ENCODE measurements at regions not wholly inside any gene's neighbourhood (a gene's known extent, or its start where the extent isn't known, plus 50 kb on each side); places are given as distances from the start of the nearest gene placed in this dataset.
A peak's percentile ranks its signal among the peaks of the same experiment; 100 is the strongest.

GRCh38 chr16:6190776-6191175 is 1093.2 kb upstream of the EEF2KMT start:
- intact Hi-C loops (cut with DNase I) = no loop called here
- no peak for DNase-seq

- intact Hi-C loops (cut with DNase I) = no loop called here
- peak in 2 of 42 donors; percentile 4 to 12 for DNase-seq
Observed at GRCh38 chr16:6189216-6189615, 1091.6 kb upstream of the EEF2KMT start.

GRCh38 chr16:6177616-6178180 is 1080.1 kb upstream of the EEF2KMT start:
- intact Hi-C loops (cut with DNase I) = no loop called here
- DNase-seq = no peak

- intact Hi-C loops (cut with DNase I) = no loop called here
Observed at GRCh38 chr16:6170022-6170421, 1072.4 kb upstream of the EEF2KMT start.

GRCh38 chr16:6165330-6165979 is 1067.9 kb upstream of the EEF2KMT start:
- intact Hi-C loops (cut with DNase I) = no loop called here
- DNase-seq = no peak

More at GRCh38 chr16:6170022-6170421, 1072.4 kb upstream of the EEF2KMT start:
- DNase-seq = no peak

GRCh38 chr16:6160871-6161270 is 1063.3 kb upstream of the EEF2KMT start:
- intact Hi-C loops (cut with DNase I) = no loop called here
- no peak for DNase-seq

GRCh38 chr16:6160303-6160702 is 1062.7 kb upstream of the EEF2KMT start:
- no peak for DNase-seq
- intact Hi-C loops (cut with DNase I) = no loop called here

- no peak for DNase-seq
- intact Hi-C loops (cut with DNase I) = no loop called here
Observed at GRCh38 chr16:6157806-6158205, 1060.2 kb upstream of the EEF2KMT start.

- intact Hi-C loops (cut with DNase I) = no loop called here
- no peak for DNase-seq
Observed at GRCh38 chr16:6155271-6155670, 1057.7 kb upstream of the EEF2KMT start.

- intact Hi-C loops (cut with DNase I) = no loop called here
- no peak for DNase-seq
Observed at GRCh38 chr16:6153901-6154300, 1056.3 kb upstream of the EEF2KMT start.

GRCh38 chr16:6149031-6149430 is 1051.4 kb upstream of the EEF2KMT start:
- no peak for DNase-seq
- intact Hi-C loops (cut with DNase I) = no loop called here

GRCh38 chr16:6148361-6148760 is 1050.8 kb upstream of the EEF2KMT start:
- intact Hi-C loops (cut with DNase I) = no loop called here
- no peak for DNase-seq

GRCh38 chr16:6146874-6147425 is 1049.4 kb upstream of the EEF2KMT start:
- DNase-seq = no peak
- intact Hi-C loops (cut with DNase I) = no loop called here

GRCh38 chr16:6146356-6146755 is 1048.8 kb upstream of the EEF2KMT start:
- DNase-seq = no peak
- intact Hi-C loops (cut with DNase I) = no loop called here

- DNase-seq = peak in 9 of 42 donors; percentile 11 to 59 (median 33)
Observed at GRCh38 chr16:6144463-6144862, 1046.9 kb upstream of the EEF2KMT start.

GRCh38 chr16:6143020-6143419 is 1045.4 kb upstream of the EEF2KMT start:
- DNase-seq = no peak
- intact Hi-C loops (cut with DNase I) = no loop called here

More at GRCh38 chr16:6144463-6144862, 1046.9 kb upstream of the EEF2KMT start:
- intact Hi-C loops (cut with DNase I) = no loop called here

- DNase-seq = no peak
- intact Hi-C loops (cut with DNase I) = no loop called here
Observed at GRCh38 chr16:6133009-6133557, 1035.5 kb upstream of the EEF2KMT start.

GRCh38 chr16:6132121-6132520 is 1034.5 kb upstream of the EEF2KMT start:
- intact Hi-C loops (cut with DNase I) = no loop called here
- peak in 5 of 42 donors; percentile 16 to 44 (median 20) for DNase-seq

GRCh38 chr16:6131526-6132050 is 1034.0 kb upstream of the EEF2KMT start:
- peak in 37 of 42 donors; percentile 12 to 82 (median 48) for DNase-seq
- intact Hi-C loops (cut with DNase I) = no loop called here
